DMS 273 (cell line): ENCODE measurements at regions not wholly inside any gene's neighbourhood (a gene's known extent, or its start where the extent isn't known, plus 50 kb on each side); places are given as distances from the start of the nearest gene placed in this dataset.

Source experiments
- DNase-seq: peaks from one replicate; lab custom pipeline; 2025; ENCODE audit not compliant: unreplicated experiment; lab: John Stamatoyannopoulos, UW

DNA sequence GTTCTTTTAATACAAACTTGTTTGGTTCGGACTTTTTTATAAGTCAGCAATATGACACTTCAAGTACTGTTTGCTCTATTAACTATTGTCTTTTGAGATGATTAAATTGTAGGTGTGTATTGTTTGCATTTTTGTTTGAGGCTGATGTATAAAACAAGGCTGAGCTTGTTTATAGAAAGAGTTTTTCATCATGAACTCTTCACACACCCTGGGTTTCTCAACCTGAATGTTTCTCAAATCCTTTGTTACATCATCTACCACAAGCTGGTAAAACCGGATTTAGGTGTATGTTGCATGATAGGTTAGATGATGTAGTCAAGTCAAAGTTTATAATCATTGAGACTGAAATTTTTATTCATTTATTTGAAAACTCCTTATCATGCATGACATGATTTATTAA, 335.2 kb upstream of the LRATD1 start:
- no peak for DNase-seq

- no peak for DNase-seq
Measured at GRCh38 chr2:14297906-14298305, 334.6 kb upstream of the LRATD1 start.

DNA sequence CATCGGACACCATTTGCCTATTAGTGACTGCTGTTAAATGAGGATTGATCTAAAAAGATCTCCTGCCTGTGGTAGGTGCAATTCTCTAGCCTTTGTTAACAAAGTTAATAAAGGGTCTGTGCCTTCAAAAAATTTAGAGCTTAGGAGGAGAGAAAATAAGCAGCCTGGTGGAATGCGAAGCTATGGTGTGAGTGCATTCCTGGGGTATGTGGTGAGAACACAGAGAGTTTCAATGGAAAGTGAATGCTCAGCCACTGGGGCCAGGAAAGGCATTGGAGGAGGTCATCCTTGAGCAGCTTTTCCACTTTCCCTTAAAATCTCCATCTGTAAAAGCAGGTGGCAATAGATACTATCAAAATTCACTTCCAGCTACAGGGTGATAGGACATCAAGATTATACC, 331.2 kb upstream of the LRATD1 start:
- DNase-seq, result no peak

GRCh38 chr2:14303366-14304115, 329.0 kb upstream of the LRATD1 start:
- DNase-seq, result no peak

DNA sequence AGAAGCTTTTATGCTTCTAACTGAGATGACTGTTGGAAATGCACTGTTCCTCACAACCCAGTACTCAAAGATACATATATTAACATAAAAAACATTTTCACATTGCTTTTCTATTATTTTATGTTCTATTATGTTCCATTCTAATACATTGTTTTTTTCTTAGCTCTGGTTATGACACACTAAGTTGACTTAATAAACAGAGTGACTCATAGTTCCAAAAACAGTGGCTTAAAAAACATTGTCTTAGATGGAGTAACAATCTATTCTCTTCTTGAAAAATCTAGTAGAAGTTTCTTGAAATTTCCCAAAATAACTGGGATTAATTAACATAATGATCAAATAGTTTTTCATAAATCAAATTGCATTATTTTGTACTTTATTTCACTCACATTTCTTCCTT, 328.2 kb upstream of the LRATD1 start:
- no peak for DNase-seq

DNA sequence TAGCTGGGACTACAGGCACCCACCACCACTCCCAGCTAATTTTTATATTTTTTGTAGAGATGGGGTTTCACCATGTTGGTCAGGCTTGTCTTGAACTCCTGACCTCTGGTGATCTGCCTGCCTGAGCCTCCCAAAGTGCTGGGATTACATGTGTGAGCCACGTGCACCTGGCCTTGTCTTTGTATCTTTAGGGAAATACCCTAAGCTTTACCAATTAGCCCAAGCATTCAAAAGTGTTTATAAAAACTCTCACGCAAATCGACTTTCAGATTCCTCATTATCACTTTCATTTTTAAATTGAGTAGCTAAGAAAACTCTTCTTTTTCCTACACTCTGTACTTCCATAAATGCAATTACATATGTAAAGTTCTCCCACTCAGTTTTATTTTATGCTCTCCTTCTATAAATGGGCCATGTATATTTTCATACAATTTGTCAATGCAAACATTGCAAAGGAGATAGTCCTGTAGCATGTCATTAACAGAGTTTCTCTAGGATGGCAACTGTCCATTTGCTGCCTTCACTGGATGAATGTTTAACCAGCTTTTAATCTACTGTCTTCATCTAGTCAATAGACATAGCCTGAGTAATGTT, 326.2 kb upstream of the LRATD1 start:
- DNase-seq, result no peak

- no peak for DNase-seq
Measured at GRCh38 chr2:14313341-14313740, 319.2 kb upstream of the LRATD1 start.

DNA sequence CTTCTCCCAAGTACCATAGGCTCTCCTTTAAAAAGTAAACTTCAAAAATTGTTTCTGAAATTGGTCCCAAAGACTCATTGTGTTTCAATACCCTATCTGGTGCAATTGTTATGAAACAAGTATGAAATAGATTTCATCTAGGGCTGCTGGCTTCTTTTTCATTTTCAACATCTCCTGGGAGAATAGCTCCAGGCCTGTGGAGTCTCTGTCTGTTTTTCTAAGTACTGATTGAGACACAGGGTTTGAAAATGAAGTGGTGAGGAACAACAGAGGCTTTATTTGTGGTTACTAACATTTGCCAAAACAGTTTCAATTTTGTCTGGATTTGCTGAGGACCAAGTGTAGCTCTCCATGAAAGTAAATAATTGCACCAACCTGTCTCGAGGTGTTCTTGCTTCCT, 315.9 kb upstream of the LRATD1 start:
- DNase-seq, result no peak

DNA sequence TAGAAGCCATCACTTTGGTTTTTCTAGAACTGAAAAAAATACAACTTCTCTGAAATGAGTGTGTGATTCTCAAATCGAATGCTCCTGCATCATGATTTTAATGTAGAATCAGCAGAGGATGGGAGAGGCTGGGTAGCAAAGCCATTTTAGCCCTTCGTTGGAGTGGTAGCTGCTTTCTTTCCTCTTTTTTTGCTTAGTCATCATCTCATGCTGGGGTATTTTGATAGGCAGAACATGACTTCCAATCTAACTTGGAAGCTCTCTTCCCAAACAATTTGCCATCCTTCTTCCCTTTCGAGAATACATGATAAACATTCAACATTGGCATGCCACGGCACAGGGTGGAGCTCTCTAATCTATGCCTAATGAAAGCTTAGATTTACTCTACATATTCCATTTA, 311.2 kb upstream of the LRATD1 start:
- no peak for DNase-seq

DNA sequence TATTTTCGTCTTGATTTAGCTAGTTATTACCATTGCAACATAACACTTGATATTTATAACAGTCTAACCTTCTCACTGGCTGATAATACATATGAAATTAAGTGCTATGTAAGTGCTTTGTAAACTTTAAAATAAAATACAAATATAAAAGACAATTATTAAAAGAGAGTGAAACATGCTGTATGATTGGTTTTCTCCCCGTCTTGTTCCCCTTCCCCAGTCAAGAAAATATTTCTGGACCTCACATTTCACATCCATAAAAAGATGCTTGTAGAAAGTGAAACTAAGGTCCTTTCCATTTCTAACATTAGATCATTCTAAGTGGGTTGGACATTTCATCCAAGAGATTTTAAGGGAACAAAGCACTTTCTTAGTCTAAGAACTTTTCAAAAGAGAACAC, 310.2 kb upstream of the LRATD1 start:
- no peak for DNase-seq

GRCh38 chr2:14324308-14324707, 308.2 kb upstream of the LRATD1 start:
- DNase-seq, result no peak

DNA sequence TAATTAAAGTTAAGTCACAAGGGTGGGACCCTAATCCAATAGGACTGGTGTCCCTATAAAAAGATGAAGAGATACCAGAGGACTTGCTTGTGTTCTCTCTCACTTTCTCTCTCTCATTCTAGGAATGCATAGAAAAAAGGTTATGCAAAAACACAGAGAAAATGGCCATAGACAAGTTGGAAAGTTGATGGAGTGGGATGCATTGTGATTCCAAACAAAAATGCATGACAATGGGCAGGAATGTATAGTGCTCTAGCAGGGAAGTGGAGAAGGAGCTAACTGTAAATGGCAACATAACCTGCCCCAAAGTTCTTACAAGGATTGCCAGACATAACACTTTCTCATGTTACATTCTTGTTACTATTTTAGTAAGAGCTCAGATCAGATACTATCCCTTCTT, 301.6 kb upstream of the LRATD1 start:
- DNase-seq, result no peak

DNA sequence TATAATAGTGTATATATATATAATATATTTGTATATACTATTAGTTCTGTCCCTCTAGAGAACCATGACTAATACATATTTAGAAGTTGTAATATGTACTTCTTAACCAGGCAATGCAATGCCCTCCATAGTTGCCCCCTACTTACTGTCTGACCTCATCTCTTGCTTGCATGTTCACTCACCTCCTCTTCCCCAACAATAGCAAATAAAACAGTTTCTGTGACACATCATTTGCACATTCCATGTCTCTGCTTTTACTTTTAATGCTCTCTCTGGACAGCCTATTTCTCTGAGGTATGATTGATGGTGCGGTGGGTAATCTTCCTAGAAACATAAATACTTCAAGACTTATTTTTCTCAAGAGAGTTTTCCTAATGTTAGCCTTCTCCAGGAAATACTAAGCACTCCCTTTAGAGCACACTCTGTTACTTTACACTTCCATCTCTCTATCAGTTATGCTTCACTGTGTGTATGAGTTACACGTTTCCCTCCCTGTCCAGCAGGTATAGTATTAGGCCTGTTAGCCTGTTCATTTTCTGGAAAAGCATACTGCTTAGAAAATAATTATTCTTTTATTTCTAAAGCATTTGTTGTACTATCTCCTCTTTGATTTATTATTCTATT, 295.6 kb upstream of the LRATD1 start:
- no peak for DNase-seq

GRCh38 chr2:14340703-14341102, 291.8 kb upstream of the LRATD1 start:
- no peak for DNase-seq

- no peak for DNase-seq
Measured at GRCh38 chr2:14342313-14342712, 290.2 kb upstream of the LRATD1 start.

DNA sequence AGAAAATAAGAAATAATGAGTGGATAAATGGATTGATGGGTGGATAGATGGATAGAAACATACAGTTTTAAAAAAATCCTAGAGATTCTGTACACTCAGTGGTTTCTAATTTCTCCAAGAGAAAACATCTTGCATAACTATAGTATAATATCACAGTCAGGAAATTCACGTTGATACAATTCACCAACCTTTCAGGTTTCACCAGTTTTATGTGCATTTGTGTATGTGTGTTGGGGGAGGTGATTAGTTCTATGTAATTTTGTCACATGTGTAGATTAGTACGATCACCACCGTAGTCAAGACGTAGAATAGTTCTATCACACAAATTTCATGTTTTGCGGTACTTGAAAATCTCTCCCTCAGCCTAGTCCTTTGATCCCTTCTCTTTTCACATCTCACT, 288.2 kb upstream of the LRATD1 start:
- no peak for DNase-seq

- no peak for DNase-seq
Measured at GRCh38 chr2:14348247-14348646, 284.3 kb upstream of the LRATD1 start.

GRCh38 chr2:14350856-14351255, 281.7 kb upstream of the LRATD1 start:
- DNase-seq, result no peak

- DNase-seq, result no peak
Measured at GRCh38 chr2:14352067-14352466, 280.4 kb upstream of the LRATD1 start.

DNA sequence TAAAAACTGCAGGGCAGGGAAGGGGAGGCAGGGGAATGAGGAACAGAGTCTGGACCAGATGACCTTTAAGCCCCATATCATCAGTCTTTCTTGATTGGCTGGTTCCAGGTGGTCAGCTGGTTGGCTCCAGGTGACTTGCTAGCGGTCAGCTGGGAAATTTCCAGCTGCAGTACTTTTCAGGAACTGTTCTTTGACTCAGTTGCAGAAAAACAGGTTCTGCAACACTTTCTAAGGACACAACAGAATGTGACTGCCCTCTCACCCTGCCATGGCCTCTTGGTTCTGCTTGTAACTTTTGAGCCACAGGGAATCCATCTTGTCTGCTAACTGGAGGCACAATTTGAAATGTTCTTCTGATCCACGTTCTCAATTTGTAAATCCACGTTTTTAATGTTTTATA, 278.3 kb upstream of the LRATD1 start:
- no peak for DNase-seq

GRCh38 chr2:14355102-14355501, 277.4 kb upstream of the LRATD1 start:
- no peak for DNase-seq

GRCh38 chr2:14358339-14358738, 274.2 kb upstream of the LRATD1 start:
- DNase-seq, result no peak

DNA sequence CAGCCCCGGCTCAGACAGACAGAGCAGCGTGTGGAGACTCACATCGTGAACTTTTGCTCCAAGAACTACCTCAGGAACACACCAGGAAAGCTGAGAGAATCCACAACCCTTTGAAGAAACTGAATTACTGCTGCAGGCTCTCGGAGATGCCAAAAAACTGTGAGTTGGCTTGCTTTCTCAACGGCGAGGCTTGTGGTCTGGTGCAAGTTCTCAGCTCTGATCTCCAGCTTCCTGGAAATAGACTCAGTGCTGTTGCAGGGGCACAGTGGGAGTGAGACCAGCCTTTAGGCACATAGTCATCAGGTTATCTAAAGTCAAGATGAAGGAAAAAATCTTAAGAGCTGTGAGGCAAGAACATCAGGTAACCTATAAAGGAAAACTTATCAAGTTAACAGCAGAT, 273.7 kb upstream of the LRATD1 start:
- no peak for DNase-seq
